ENCODE measurements at regions not wholly inside any gene's neighbourhood (a gene's known extent, or its start where the extent isn't known, plus 50 kb on each side); places are given as distances from the start of the nearest gene placed in this dataset.
"Not testable (repeated sequence)": the region's sequence is repeated elsewhere in the genome, so short reads cannot be mapped to it uniquely, and the experiment has no call there.

GRCh38 chr22:47535681-47536080 is 773.2 kb downstream of the TBC1D22A start:
- in situ Hi-C loops (cut with HindIII; ENCODE audit: low pct_unique_long_range_greater_than_20kb, low sequenced_read_pairs) = no loop called here
- DNase-seq (ENCODE audit: low read depth, low spot score) = no peak

GRCh38 chr22:47534804-47535410 is 772.5 kb downstream of the TBC1D22A start:
- DNase-seq (ENCODE audit: low read depth, low spot score) = no peak
- in situ Hi-C loops (cut with HindIII; ENCODE audit: low pct_unique_long_range_greater_than_20kb, low sequenced_read_pairs) = no loop called here

DNA sequence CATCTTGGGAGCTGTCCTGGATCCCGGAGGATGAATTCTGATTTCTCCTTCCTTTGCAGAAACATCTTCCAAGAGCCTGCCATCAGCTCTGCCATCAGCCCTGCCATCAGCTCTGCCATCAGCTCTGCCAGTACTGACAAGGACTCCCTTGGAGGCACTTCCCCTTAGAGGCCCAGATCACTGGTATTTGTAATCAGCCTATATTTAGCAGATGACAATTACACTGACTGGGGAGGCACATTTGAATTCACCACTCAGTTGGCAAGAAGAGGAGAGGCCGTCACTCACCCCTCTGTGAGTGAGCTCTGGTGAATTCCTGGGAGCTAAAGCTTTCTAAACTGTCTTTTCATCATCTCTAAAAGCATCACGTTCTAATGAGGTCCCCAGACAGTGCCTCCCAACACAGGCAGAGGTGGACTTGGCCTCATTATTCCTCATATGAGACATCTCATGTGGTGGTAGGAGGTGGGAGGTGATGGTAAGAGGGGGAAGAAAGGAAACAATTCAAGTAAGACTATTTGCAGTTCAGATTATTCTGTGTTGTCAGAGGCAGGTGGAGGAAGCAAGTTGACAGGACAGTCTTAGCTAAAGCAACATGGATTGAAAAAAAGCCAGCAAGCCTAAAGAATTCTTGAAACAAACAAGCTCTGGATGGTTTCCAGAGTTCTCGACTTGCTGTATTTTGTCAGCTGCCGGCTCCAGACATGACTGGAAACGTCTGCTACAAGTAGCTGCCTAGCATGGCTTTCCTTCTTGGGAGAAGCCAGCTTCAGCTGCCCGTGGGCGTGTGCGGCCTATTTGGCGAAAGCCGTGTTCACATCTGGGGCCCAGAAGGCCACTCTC is 771.7 kb downstream of the TBC1D22A start:
- in situ Hi-C loops (cut with HindIII; ENCODE audit: low pct_unique_long_range_greater_than_20kb, low sequenced_read_pairs) = no loop called here
- DNase-seq (ENCODE audit: low read depth, low spot score) = no peak

- peak; percentile 64 for DNase-seq (ENCODE audit: low read depth, low spot score)
- in situ Hi-C loops (cut with HindIII; ENCODE audit: low pct_unique_long_range_greater_than_20kb, low sequenced_read_pairs) = no loop called here
Measured at GRCh38 chr22:47517062-47517461, 754.6 kb downstream of the TBC1D22A start.

GRCh38 chr22:47515384-47516125 is 753.1 kb downstream of the TBC1D22A start:
- DNase-seq (ENCODE audit: low read depth, low spot score) = peak; percentile 53
- in situ Hi-C loops (cut with HindIII; ENCODE audit: low pct_unique_long_range_greater_than_20kb, low sequenced_read_pairs) = no loop called here

GRCh38 chr22:47512617-47513016 is 750.2 kb downstream of the TBC1D22A start:
- DNase-seq (ENCODE audit: low read depth, low spot score) = no peak
- in situ Hi-C loops (cut with HindIII; ENCODE audit: low pct_unique_long_range_greater_than_20kb, low sequenced_read_pairs) = no loop called here

DNA sequence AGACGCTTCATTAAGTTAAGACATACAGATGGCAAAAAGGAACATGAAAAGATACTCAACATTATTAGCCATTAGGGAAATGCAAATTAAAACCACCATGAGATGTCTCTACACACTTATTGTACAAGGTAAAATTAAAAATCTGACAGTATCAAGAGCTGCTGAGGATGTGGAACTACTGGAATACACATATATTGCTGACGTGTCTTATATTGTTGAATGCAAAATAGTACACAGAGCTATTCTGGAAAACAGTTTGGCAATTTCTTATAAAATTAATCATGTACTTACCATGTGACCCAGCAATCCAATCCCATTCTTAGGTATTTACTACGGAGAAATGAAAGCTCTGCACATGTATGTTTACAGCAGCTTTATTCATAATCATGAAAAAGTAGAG is 742.5 kb downstream of the TBC1D22A start:
- DNase-seq (ENCODE audit: low read depth, low spot score) = no peak
- in situ Hi-C loops (cut with HindIII; ENCODE audit: low pct_unique_long_range_greater_than_20kb, low sequenced_read_pairs) = no loop called here

GRCh38 chr22:47498969-47499495 is 736.6 kb downstream of the TBC1D22A start:
- no peak for DNase-seq (ENCODE audit: low read depth, low spot score)
- in situ Hi-C loops (cut with HindIII; ENCODE audit: low pct_unique_long_range_greater_than_20kb, low sequenced_read_pairs) = no loop called here

DNA sequence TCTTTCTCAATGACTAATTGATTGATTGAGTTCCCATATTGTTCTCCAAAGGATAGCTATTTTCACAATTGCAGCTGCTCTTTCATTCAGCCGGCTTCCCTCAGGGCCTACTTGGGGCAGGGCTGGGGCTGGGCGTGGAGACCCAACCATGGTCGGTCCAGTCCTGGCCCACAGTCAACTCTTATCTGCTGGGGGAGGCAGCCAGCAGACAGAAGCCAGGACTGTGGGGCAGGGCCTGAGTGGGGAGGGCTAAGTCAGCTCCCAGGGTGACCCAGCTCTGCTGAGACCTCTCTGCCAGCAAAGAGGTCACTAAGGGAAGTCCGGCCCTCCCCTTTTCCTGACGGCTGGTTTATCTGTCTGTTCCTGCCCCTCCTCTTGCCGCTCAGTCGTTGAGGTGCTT is 735.2 kb downstream of the TBC1D22A start:
- no peak for DNase-seq (ENCODE audit: low read depth, low spot score)
- in situ Hi-C loops (cut with HindIII; ENCODE audit: low pct_unique_long_range_greater_than_20kb, low sequenced_read_pairs) = no loop called here

- DNase-seq (ENCODE audit: low read depth, low spot score) = no peak
- in situ Hi-C loops (cut with HindIII; ENCODE audit: low pct_unique_long_range_greater_than_20kb, low sequenced_read_pairs) = no loop called here
Measured at GRCh38 chr22:47495110-47495509, 732.7 kb downstream of the TBC1D22A start.

DNA sequence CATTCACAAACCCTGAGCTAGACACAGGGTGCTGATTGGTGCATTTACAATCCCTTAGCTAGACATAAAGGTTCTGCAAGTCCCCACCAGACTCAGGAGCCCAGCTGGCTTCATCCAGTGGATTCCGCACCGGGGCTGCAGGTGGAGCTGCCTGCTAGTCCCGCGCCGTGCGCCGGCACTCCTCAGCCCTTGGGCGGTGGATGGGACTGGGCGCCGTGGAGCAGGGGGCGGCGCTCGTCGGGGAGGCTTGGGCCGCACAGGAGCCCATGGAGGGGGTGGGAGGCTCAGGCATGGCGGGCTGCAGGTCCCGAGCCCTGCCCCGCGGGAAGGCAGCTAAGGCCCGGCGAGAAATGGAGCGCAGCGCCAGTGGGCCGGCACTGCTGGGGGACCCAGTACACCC is 725.7 kb downstream of the TBC1D22A start:
- in situ Hi-C loops (cut with HindIII; ENCODE audit: low pct_unique_long_range_greater_than_20kb, low sequenced_read_pairs); DNase-seq (ENCODE audit: low read depth, low spot score): not testable (repeated sequence)

DNA sequence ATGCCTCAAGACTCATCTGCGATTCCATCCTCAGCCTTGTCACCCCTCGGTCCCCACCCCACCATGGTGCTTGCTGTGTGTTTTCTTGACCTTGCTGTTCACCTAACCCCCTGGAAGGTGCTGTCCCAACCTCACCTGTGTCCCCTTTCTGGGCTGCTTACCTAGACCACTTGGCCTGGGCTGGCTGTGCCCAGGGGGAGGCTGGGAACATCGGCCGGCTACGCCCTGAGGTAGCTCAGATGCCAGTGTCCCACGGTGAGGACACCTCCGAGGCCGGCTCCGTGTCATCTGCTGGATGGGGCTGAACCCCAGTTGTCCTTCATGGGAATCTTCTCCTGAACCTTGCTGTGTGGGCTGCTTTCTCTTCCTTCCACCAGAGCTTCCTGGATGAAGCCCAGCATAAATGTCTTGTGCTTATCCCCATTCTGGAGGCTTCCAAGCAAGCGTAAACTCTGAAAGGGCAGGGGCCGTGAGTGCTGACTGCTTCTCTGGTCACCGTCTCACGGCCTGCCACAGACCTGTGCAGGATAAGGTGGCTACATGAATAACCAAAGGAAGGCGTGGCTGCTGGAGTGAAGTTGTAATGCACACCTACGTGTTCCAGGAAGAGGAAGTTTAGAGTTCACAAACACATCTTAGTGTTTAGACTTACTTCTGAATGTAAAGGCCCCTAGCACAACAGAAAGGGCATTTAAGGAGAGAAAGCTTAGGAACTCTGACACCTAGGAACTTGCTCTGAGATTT is 724.3 kb downstream of the TBC1D22A start:
- no peak for DNase-seq (ENCODE audit: low read depth, low spot score)
- in situ Hi-C loops (cut with HindIII; ENCODE audit: low pct_unique_long_range_greater_than_20kb, low sequenced_read_pairs) = no loop called here

GRCh38 chr22:47484960-47485569 is 722.6 kb downstream of the TBC1D22A start:
- DNase-seq (ENCODE audit: low read depth, low spot score) = no peak
- in situ Hi-C loops (cut with HindIII; ENCODE audit: low pct_unique_long_range_greater_than_20kb, low sequenced_read_pairs) = no loop called here

DNA sequence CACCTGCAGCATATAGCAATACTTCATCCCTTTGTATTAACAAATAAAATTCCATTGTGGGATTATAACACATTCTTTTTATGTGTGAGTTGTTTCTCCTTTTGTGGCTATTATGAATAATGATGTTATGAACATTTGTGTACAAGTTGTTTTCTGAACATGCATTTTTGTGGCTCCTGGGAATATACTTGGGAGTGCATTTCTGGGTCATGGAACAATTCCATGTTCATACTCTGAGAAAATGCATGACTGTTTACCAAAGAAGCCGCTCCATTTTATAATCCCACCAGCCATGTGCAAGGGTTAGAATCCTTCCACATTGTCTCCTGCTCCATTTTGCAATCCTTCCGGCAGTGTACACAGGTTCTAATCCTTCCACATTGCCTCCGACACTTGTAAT is 713.8 kb downstream of the TBC1D22A start:
- in situ Hi-C loops (cut with HindIII; ENCODE audit: low pct_unique_long_range_greater_than_20kb, low sequenced_read_pairs) = no loop called here
- DNase-seq (ENCODE audit: low read depth, low spot score) = no peak

GRCh38 chr22:47474895-47475294 is 712.4 kb downstream of the TBC1D22A start:
- in situ Hi-C loops (cut with HindIII; ENCODE audit: low pct_unique_long_range_greater_than_20kb, low sequenced_read_pairs) = no loop called here
- no peak for DNase-seq (ENCODE audit: low read depth, low spot score)

DNA sequence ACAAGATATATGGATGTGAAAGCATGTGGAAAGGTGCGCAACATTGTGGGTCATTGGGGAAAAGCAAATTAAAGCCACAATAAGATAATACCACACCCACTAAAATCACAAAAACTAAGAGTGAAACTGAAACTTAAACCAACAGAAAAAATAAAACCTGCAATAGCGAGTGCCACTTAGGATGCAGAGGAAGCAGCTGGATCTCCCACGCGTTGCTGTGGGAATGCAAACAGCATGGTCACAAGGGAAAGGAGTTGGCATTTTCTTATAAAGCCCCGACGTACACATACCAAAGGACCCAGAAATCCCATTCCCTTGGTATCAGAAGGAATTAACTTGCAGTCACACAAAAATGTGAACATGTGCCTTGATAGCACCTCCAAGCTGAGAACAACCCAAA is 712.0 kb downstream of the TBC1D22A start:
- in situ Hi-C loops (cut with HindIII; ENCODE audit: low pct_unique_long_range_greater_than_20kb, low sequenced_read_pairs) = no loop called here

GRCh38 chr22:47472636-47473035 is 710.2 kb downstream of the TBC1D22A start:
- no peak for DNase-seq (ENCODE audit: low read depth, low spot score)
- in situ Hi-C loops (cut with HindIII; ENCODE audit: low pct_unique_long_range_greater_than_20kb, low sequenced_read_pairs) = no loop called here

More for the DNA sequence above, 712.0 kb downstream of the TBC1D22A start:
- DNase-seq (ENCODE audit: low read depth, low spot score) = no peak

Measured in SK-MEL-5 (cell line).